CD1c-positive myeloid dendritic cell (primary cell): ENCODE measurements at regions not wholly inside any gene's neighbourhood (a gene's known extent, or its start where the extent isn't known, plus 50 kb on each side); places are given as distances from the start of the nearest gene placed in this dataset.
"Not testable (repeated sequence)": the region's sequence is repeated elsewhere in the genome, so short reads cannot be mapped to it uniquely, and the experiment has no call there.

ENCODE experiments used
- DNase-seq: peaks from one replicate; pipeline ENCODE4 v3.0.0-alpha.2; 2016; ENCODE audit errors: extremely low spot score

- DNase-seq = not testable (repeated sequence)
These were observed 53.0 kb upstream of the C1QTNF3 start for GRCh38 chr5:34096033-34096432.

GRCh38 chr5:34099891-34100290 lies 56.9 kb upstream of the C1QTNF3 start:
- DNase-seq = not testable (repeated sequence)

GRCh38 chr5:34101567-34101966 lies 58.6 kb upstream of the C1QTNF3 start:
- DNase-seq = not testable (repeated sequence)

- not testable (repeated sequence) for DNase-seq
These were observed 65.9 kb upstream of the C1QTNF3 start for GRCh38 chr5:34108897-34109296.

- not testable (repeated sequence) for DNase-seq
These were observed 81.3 kb upstream of the C1QTNF3 start for GRCh38 chr5:34124280-34124679.

GRCh38 chr5:34125354-34125753 lies 82.3 kb upstream of the C1QTNF3 start:
- not testable (repeated sequence) for DNase-seq

GRCh38 chr5:34126741-34127140 lies 83.7 kb upstream of the C1QTNF3 start:
- DNase-seq = not testable (repeated sequence)

GRCh38 chr5:34127818-34128217 lies 84.8 kb upstream of the C1QTNF3 start:
- DNase-seq = not testable (repeated sequence)

- DNase-seq = not testable (repeated sequence)
These were observed 85.9 kb upstream of the C1QTNF3 start for GRCh38 chr5:34128890-34129289.

- DNase-seq = not testable (repeated sequence)
These were observed 112.0 kb upstream of the C1QTNF3 start for GRCh38 chr5:34154988-34155387.

GRCh38 chr5:34156703-34157414 lies 113.8 kb upstream of the C1QTNF3 start:
- not testable (repeated sequence) for DNase-seq

- DNase-seq = not testable (repeated sequence)
These were observed 117.9 kb upstream of the C1QTNF3 start for GRCh38 chr5:34160904-34161303.

- DNase-seq = not testable (repeated sequence)
These were observed 128.4 kb upstream of the C1QTNF3 start for GRCh38 chr5:34171398-34171797.

GRCh38 chr5:34179453-34180190 lies 136.6 kb upstream of the C1QTNF3 start:
- not testable (repeated sequence) for DNase-seq

GRCh38 chr5:34180225-34180624 lies 137.2 kb upstream of the C1QTNF3 start:
- not testable (repeated sequence) for DNase-seq

- DNase-seq = not testable (repeated sequence)
These were observed 138.1 kb upstream of the C1QTNF3 start for GRCh38 chr5:34180940-34181614.

GRCh38 chr5:34185005-34185404 lies 142.0 kb upstream of the C1QTNF3 start:
- DNase-seq = not testable (repeated sequence)

- not testable (repeated sequence) for DNase-seq
These were observed 142.6 kb upstream of the C1QTNF3 start for GRCh38 chr5:34185572-34185971.

GRCh38 chr5:34186108-34186507 lies 143.1 kb upstream of the C1QTNF3 start:
- DNase-seq = not testable (repeated sequence)

GRCh38 chr5:34186865-34187264 lies 143.9 kb upstream of the C1QTNF3 start:
- not testable (repeated sequence) for DNase-seq

GRCh38 chr5:34187441-34187840 lies 144.4 kb upstream of the C1QTNF3 start:
- not testable (repeated sequence) for DNase-seq
